ENCODE measurements at regions not wholly inside any gene's neighbourhood (a gene's known extent, or its start where the extent isn't known, plus 50 kb on each side); places are given as distances from the start of the nearest gene placed in this dataset.
"Not testable (repeated sequence)": the region's sequence is repeated elsewhere in the genome, so short reads cannot be mapped to it uniquely, and the experiment has no call there.

DNA sequence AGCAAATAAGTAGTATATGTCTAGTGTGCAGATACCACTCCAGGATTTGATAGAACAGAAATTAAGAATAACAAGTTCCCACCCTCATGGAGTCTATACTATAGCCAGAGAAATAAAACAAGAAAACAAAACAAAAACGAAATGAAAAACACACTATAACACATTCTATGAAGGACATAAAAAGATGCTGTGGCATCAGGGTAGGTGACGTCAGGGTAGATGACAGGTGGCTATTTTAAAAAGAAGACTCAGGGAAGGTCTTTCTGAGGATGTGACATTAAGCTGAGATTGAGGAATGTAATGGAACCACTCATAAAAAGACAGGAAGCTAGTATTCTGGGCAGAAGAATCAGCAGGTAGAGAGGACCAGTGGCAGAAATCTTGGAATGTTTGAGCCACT, 469.6 kb downstream of the RAP2B start:
- no peak for FAIRE-seq
- TF ChIP-seq POLR2A (IDR thresholded peaks at IDR 0.05; ENCODE audit: low read depth, low read length) (no peak), TAF1 (IDR thresholded peaks at IDR 0.05; ENCODE audit: borderline replicate concordance, low read depth, low read length) (no peak)
- DNase-seq (ENCODE audit: insufficient read length): no peak

GRCh38 chr3:153633407-153633806, 471.4 kb downstream of the RAP2B start:
- no peak for TF ChIP-seq POLR2AphosphoS5 (IDR thresholded peaks at IDR 0.05; ENCODE audit: low read depth, low read length)
- TF ChIP-seq POLR2A (IDR thresholded peaks at IDR 0.05; ENCODE audit: low read depth, low read length): no peak
- no peak for TF ChIP-seq TAF1 (IDR thresholded peaks at IDR 0.05; ENCODE audit: borderline replicate concordance, low read depth, low read length)
- DNase-seq (ENCODE audit: insufficient read length) (no peak), FAIRE-seq (no peak)

- DNase-seq (ENCODE audit: insufficient read length) (no peak), FAIRE-seq (no peak)
- TF ChIP-seq TAF1 (IDR thresholded peaks at IDR 0.05; ENCODE audit: borderline replicate concordance, low read depth, low read length) (no peak), POLR2AphosphoS5 (IDR thresholded peaks at IDR 0.05; ENCODE audit: low read depth, low read length) (no peak), POLR2A (IDR thresholded peaks at IDR 0.05; ENCODE audit: low read depth, low read length) (no peak)
Measured at GRCh38 chr3:153634683-153635082, 472.7 kb downstream of the RAP2B start.

DNA sequence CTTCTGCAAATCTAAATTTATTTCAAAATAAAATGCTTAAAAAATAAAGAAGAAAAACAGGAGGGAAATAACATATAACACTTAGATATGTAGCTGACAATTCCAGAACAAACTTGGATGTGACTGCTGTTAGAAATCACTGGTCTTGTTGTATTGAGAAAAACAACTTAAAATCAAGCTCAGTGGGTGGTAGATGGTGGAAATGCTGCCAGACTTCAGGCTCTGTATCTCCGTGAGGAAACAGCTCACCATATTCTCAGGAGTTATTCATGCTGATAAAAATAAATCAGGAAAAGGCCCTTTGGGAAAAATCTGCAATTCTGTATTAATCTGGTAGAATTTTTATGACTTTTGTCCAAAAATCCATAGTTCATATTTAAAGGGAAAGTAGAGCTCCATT, 477.6 kb downstream of the RAP2B start:
- FAIRE-seq (no peak), DNase-seq (ENCODE audit: insufficient read length) (no peak)
- no peak for TF ChIP-seq TAF1 (IDR thresholded peaks at IDR 0.05; ENCODE audit: borderline replicate concordance, low read depth, low read length)
- no peak for TF ChIP-seq POLR2AphosphoS5 (IDR thresholded peaks at IDR 0.05; ENCODE audit: low read depth, low read length)
- no peak for TF ChIP-seq POLR2A (IDR thresholded peaks at IDR 0.05; ENCODE audit: low read depth, low read length)

GRCh38 chr3:153640689-153641665, 479.0 kb downstream of the RAP2B start:
- DNase-seq (ENCODE audit: insufficient read length) (no peak), FAIRE-seq (no peak)
- TF ChIP-seq POLR2AphosphoS5 (IDR thresholded peaks at IDR 0.05; ENCODE audit: low read depth, low read length): no peak
- no peak for TF ChIP-seq POLR2A (IDR thresholded peaks at IDR 0.05; ENCODE audit: low read depth, low read length)
- TF ChIP-seq TAF1 (IDR thresholded peaks at IDR 0.05; ENCODE audit: borderline replicate concordance, low read depth, low read length): no peak

- FAIRE-seq: not testable (repeated sequence)
Measured at GRCh38 chr3:153642576-153642975, 478.6 kb upstream of the ARHGEF26 start.

DNA sequence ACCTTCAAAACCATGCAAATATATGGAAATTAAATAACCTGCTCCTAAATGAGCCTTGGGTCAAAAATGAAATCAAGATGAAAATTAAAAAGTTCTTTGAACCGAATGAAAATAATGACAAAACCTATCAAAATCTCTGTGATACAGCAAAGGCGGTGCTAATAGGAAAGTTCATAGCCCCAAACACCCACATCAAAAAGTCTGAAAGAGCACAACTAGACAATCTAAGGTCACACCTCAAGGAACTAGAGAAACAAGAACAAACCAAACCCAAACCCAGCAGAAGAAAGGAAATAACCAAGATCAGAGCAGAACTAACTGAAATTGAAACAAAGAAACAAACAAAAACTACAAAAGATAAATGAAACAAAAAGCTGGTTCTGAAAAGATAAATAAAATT, 477.7 kb upstream of the ARHGEF26 start:
- not testable (repeated sequence) for FAIRE-seq; DNase-seq (ENCODE audit: insufficient read length)

More at GRCh38 chr3:153642576-153642975, 478.6 kb upstream of the ARHGEF26 start:
- not testable (repeated sequence) for DNase-seq (ENCODE audit: insufficient read length)

DNA sequence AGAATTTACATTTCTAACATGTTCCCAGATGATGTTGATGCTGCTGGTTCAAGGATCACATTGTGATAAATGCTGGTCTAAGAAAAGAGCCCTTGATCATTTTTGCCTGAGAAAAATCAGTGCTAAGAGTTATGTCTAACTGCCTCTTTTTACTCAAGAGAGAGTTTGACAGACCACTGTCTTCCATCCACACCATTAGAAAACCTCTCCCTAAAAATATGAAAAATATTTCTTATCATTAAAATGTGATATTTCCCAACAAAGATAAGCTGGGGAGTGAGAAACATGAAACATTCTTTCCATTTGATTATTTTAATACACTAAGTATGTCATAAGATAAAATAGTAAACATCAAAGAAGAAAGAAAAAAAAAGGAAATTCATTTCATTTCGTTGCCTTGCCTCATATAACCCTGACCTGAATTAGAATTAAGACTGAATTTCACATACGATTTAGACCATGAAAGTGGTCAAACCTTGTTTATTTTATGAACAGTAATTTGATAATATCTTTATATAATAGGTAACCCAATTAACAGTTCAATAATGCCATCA, 471.8 kb upstream of the ARHGEF26 start:
- no peak for FAIRE-seq
- DNase-seq (ENCODE audit: insufficient read length): no peak
- TF ChIP-seq POLR2A (IDR thresholded peaks at IDR 0.05; ENCODE audit: low read depth, low read length) (no peak), TAF1 (IDR thresholded peaks at IDR 0.05; ENCODE audit: borderline replicate concordance, low read depth, low read length) (no peak), POLR2AphosphoS5 (IDR thresholded peaks at IDR 0.05; ENCODE audit: low read depth, low read length) (no peak)

- TF ChIP-seq TAF1 (IDR thresholded peaks at IDR 0.05; ENCODE audit: borderline replicate concordance, low read depth, low read length) (no peak), POLR2AphosphoS5 (IDR thresholded peaks at IDR 0.05; ENCODE audit: low read depth, low read length) (no peak), POLR2A (IDR thresholded peaks at IDR 0.05; ENCODE audit: low read depth, low read length) (no peak)
- DNase-seq (ENCODE audit: insufficient read length): no peak
- no peak for FAIRE-seq
Measured at GRCh38 chr3:153652076-153652475, 469.1 kb upstream of the ARHGEF26 start.

GRCh38 chr3:153657046-153657445, 464.1 kb upstream of the ARHGEF26 start:
- FAIRE-seq: no peak
- no peak for DNase-seq (ENCODE audit: insufficient read length)

GRCh38 chr3:153657461-153657860, 463.7 kb upstream of the ARHGEF26 start:
- DNase-seq (ENCODE audit: insufficient read length) (no peak), FAIRE-seq (no peak)
- no peak for TF ChIP-seq TAF1 (IDR thresholded peaks at IDR 0.05; ENCODE audit: borderline replicate concordance, low read depth, low read length)
- TF ChIP-seq POLR2AphosphoS5 (IDR thresholded peaks at IDR 0.05; ENCODE audit: low read depth, low read length): no peak
- TF ChIP-seq POLR2A (IDR thresholded peaks at IDR 0.05; ENCODE audit: low read depth, low read length): no peak

More at GRCh38 chr3:153657046-153657445, 464.1 kb upstream of the ARHGEF26 start:
- TF ChIP-seq TAF1 (IDR thresholded peaks at IDR 0.05; ENCODE audit: borderline replicate concordance, low read depth, low read length) (no peak), POLR2A (IDR thresholded peaks at IDR 0.05; ENCODE audit: low read depth, low read length) (no peak), POLR2AphosphoS5 (IDR thresholded peaks at IDR 0.05; ENCODE audit: low read depth, low read length) (no peak)

GRCh38 chr3:153658136-153658535, 463.1 kb upstream of the ARHGEF26 start:
- DNase-seq (ENCODE audit: insufficient read length) (no peak), FAIRE-seq (no peak)
- TF ChIP-seq TAF1 (IDR thresholded peaks at IDR 0.05; ENCODE audit: borderline replicate concordance, low read depth, low read length) (no peak), POLR2AphosphoS5 (IDR thresholded peaks at IDR 0.05; ENCODE audit: low read depth, low read length) (no peak), POLR2A (IDR thresholded peaks at IDR 0.05; ENCODE audit: low read depth, low read length) (no peak)
